GM19099 (cell line): ENCODE measurements at regions not wholly inside any gene's neighbourhood (a gene's known extent, or its start where the extent isn't known, plus 50 kb on each side); places are given as distances from the start of the nearest gene placed in this dataset.

Experiments
- POLR2A ChIP-seq: IDR thresholded peaks from 3 replicates; pipeline ENCODE4 v1.6.1; 2011; ENCODE audit warnings: low read depth; ENCODE audit not compliant: insufficient read length; ENCODE audit errors: extremely low read depth

DNA sequence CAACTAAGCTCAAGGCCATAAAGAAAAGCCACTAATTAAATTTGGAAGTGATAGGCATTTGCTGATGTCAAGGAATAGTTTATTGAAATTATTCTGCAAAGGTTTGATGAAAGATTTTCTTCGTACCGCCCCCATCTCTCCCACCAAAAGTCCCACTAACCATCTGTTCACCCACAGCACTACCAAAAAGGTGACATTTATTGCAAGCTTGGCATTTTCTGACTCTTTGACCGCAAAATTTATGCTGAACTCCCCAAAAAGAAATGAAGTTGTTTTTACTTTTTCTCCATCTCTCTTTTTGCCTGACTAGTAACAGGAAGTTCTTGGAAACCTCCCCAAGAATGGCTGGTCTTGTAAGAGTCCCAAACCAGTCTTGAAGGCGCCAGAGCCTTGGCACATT lies 384.9 kb upstream of the SOX9 start:
- TF ChIP-seq POLR2A = no peak

GRCh38 chr17:71740866-71741265 lies 380.0 kb upstream of the SOX9 start:
- no peak for TF ChIP-seq POLR2A

DNA sequence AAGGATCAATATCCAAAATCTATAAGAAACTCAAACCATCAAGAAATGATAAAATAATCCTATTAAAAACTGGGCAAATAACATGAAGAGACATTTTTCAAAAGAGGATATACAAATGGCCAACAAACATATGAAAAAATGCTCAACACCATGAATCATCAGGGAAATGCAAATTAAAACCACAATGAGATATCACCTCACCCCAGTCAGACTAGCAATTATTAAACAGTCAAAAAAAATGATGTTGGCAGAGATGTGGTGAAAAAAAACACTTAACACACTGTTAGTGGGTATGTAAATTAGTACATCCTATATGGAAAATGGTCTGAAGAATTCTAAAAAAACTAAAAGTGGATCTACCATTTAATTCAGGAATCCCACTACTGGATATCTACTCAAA lies 379.0 kb upstream of the SOX9 start:
- TF ChIP-seq POLR2A = no peak

- TF ChIP-seq POLR2A = no peak
Measured at GRCh38 chr17:71748872-71749271, 371.9 kb upstream of the SOX9 start.

DNA sequence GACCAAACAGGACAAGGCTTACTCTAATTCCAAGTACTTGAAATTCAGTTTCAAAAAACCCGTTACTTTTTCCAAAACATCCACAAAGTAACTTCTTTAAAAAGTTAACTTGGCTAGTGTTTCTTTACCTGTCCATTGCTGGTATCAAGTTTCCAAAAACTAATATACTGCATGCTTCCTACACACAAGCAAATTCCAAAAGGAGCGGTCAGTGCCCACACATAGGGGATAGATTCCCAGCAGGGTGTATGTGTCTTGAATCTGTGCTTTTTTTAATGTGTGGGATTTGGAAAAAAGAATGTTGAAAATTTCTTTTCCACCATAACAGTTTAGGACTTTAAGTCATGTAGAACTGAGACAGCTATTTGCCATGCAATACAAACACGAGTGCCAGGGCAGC lies 367.8 kb upstream of the SOX9 start:
- TF ChIP-seq POLR2A = no peak

DNA sequence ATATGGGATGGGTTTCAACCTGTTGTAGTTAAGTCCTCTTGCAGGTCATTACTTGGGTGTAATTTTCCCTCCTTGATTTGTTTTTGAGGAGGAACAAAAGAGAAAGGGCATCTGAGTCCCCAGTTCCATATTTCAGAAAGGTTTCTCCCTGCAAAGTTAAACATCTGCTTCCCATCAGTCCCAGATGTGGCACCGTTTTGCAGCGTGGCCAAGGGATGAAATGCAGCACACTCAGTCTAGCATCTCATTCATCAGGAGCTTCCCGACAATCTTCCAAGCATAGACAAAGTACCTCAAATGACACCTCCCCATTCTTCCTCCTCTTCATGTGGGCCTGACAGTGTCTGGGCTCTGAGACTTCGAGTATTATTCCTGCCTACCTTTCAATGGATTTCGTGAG lies 363.7 kb upstream of the SOX9 start:
- TF ChIP-seq POLR2A = no peak

- no peak for TF ChIP-seq POLR2A
Measured at GRCh38 chr17:71757956-71758355, 362.9 kb upstream of the SOX9 start.

GRCh38 chr17:71759422-71760060 lies 361.3 kb upstream of the SOX9 start:
- TF ChIP-seq POLR2A = no peak

- TF ChIP-seq POLR2A = no peak
Measured at GRCh38 chr17:71760062-71760720, 360.6 kb upstream of the SOX9 start.

DNA sequence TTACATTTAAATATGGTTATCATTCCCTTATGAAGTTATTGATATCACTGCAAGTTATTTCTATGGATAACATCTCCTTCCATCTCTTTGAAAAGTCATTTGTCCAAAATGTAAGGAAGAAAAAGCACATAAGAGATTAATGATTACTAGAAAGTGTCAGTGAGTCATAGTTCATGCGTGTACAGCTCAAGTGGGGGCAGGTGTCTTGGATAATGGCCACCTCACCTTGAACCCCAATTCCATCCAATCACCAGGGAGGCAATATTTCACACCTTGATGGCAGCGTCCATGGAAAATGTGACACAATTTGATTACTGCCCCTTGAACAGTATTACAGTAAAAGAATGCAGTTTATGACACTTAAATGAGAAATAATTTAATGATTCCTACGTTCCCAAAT lies 358.3 kb upstream of the SOX9 start:
- no peak for TF ChIP-seq POLR2A

- TF ChIP-seq POLR2A = no peak
Measured at GRCh38 chr17:71764505-71764904, 356.3 kb upstream of the SOX9 start.

GRCh38 chr17:71765437-71765836 lies 355.4 kb upstream of the SOX9 start:
- no peak for TF ChIP-seq POLR2A

DNA sequence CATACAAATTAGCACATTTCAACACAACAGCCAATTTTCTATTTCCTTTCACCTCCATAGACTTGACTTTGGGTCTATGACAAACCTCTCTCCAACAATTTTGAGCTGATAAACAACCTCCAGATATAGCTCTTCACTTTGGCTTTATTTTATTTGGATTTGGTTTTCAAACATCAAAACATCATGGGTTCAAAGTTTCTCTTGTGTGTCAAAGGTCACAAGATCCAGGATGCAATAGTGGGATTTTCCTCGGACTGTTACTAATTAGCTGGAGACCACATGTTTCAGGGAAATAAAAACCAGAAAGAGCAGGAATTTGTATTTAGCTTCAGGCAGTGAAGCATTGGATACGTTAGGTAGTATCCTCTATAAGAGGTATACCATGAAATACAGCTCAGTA lies 351.0 kb upstream of the SOX9 start:
- no peak for TF ChIP-seq POLR2A

- TF ChIP-seq POLR2A = no peak
Measured at GRCh38 chr17:71777048-71777640, 343.7 kb upstream of the SOX9 start.

DNA sequence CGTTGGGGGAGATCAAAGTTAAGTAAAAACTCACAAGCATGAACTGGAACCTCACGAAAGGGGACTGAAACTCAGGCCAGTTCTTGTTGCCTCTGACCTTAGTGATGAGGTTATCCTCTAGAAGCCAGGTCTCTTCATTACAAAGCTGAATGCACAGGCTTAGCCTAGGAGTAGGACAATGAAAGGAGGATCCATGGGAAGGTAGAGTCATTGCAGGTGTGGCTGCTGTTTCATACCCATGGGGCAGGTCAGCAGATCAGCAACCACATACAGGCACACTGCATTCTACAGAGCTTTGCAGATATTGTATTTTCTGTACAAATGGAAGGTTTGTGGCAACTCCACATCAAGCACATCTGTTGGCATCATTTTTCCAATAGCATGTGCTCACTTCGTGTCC lies 341.3 kb upstream of the SOX9 start:
- TF ChIP-seq POLR2A = no peak

DNA sequence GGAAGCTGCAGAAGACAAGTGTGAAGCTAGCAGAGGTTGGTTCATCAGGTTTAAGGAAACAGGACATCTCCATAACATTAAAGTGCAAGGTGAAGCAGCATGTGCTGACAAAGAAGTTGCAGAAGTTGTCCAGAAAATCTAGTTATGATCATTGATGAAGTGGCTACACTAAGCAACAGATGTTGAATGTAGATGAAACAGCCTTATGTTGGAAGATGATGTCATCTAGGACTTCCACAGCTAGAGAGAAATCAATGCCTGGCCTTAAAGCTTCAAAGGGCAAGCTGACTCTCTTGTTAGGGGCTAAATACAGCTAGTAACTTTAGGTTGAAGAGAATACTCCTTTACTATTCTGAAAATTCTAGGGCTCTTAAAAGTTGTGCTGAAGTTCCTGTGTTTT lies 340.2 kb upstream of the SOX9 start:
- no peak for TF ChIP-seq POLR2A
